Esophagus muscularis mucosa (tissue), 3 donors: ENCODE measurements at regions not wholly inside any gene's neighbourhood (a gene's known extent, or its start where the extent isn't known, plus 50 kb on each side); places are given as distances from the start of the nearest gene placed in this dataset.
"Not testable (repeated sequence)": the region's sequence is repeated elsewhere in the genome, so short reads cannot be mapped to it uniquely, and the experiment has no call there.

ENCODE experiments used
- POLR2A ChIP-seq: fragments of 450-650 bp; IDR thresholded peaks from one replicate; pipeline ENCODE4 v1.6.1; 2017; ENCODE audit warnings: antibody characterized with exemption, moderate library complexity, mild to moderate bottlenecking, low read depth
- POLR2AphosphoS5 ChIP-seq, 2 donors: sonication (generic); formaldehyde crosslinking; IDR thresholded peaks; one replicate each; pipeline ENCODE4 v1.6.1; 2017; ENCODE audit warnings: antibody characterized with exemption in 2 of 2
- TF ChIP-seq, protein P1 (sequence below), 3 experiments: fragments of 200-600 bp in 2 of 3; fragments of 450-650 bp in 1 of 3; sonication (generic) in 2 of 3; IDR thresholded peaks; one replicate each; pipeline ENCODE4 v1.5.1; 2017 to 2019; ENCODE audit warnings: antibody characterized with exemption in 3 of 3, mild to moderate bottlenecking in 2 of 3, moderate library complexity in 1 of 3

DNA sequence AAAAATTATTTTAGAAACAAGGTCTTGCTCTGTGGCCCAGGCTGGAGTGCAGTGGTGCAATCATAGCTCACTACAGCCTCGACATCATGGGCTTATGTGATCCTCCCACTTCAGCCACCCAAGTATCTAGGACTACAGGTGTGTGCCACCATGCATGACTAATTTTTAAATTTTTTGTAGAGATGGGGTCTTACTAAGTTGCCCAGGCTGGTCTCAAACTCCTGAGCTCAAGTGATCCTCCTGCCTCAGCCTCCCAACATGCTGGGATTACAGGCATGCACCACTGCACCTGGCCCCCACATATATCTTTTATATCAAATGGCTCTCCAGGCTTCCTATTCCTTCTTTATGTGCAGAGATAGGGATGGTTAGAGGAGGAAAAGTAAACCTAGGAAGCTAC lies 91.2 kb upstream of the SVIL start:
- TF ChIP-seq POLR2AphosphoS5 (IDR thresholded peaks at IDR 0.05); POLR2A: not testable (repeated sequence)
- TF ChIP-seq, protein P1, sequence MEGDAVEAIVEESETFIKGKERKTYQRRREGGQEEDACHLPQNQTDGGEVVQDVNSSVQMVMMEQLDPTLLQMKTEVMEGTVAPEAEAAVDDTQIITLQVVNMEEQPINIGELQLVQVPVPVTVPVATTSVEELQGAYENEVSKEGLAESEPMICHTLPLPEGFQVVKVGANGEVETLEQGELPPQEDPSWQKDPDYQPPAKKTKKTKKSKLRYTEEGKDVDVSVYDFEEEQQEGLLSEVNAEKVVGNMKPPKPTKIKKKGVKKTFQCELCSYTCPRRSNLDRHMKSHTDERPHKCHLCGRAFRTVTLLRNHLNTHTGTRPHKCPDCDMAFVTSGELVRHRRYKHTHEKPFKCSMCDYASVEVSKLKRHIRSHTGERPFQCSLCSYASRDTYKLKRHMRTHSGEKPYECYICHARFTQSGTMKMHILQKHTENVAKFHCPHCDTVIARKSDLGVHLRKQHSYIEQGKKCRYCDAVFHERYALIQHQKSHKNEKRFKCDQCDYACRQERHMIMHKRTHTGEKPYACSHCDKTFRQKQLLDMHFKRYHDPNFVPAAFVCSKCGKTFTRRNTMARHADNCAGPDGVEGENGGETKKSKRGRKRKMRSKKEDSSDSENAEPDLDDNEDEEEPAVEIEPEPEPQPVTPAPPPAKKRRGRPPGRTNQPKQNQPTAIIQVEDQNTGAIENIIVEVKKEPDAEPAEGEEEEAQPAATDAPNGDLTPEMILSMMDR (IDR thresholded peaks at IDR 0.05), result not testable (repeated sequence)
